Sigmoid colon (tissue), 6 donors: ENCODE measurements at regions not wholly inside any gene's neighbourhood (a gene's known extent, or its start where the extent isn't known, plus 50 kb on each side); places are given as distances from the start of the nearest gene placed in this dataset.

Source experiments
- DNase-seq: peaks from one replicate; pipeline ENCODE4 v3.0.0-alpha.2; 2019
- H3K27ac ChIP-seq, 4 donors: fragments of 200-600 bp; sonication (generic); one replicate each; pipeline ENCODE4 v1.5.1; 2016 to 2019; ENCODE audit warnings: mild to moderate bottlenecking in 1 of 4
- H3K27me3 ChIP-seq, 3 donors: fragments of 200-600 bp; sonication (generic); one replicate each; pipeline ENCODE4 v1.5.1; 2019; ENCODE audit warnings: mild to moderate bottlenecking in 1 of 3
- H3K36me3 ChIP-seq, 4 donors: fragments of 200-600 bp; sonication (generic); one replicate each; pipeline ENCODE4 v1.5.1; 2016 to 2019
- H3K4me1 ChIP-seq, 4 donors: fragments of 200-600 bp; sonication (generic); one replicate each; pipeline ENCODE4 v1.5.1; 2017 to 2019
- H3K4me3 ChIP-seq, 4 donors: fragments of 200-600 bp; sonication (generic); one replicate each; pipeline ENCODE4 v1.5.1; 2017 to 2019; ENCODE audit warnings: mild to moderate bottlenecking in 2 of 4, moderate library complexity in 1 of 4
- H3K9me3 ChIP-seq, 4 donors: fragments of 200-600 bp in 3 of 4; sonication (generic) in 3 of 4; one replicate each; pipeline versions ENCODE4 v1.5.1 to v1.6.1; 2013 to 2019
- EP300 ChIP-seq, 4 donors: sonication (generic); formaldehyde crosslinking; IDR thresholded peaks; one replicate each; pipeline ENCODE4 v1.6.1; 2017; ENCODE audit warnings: antibody characterized with exemption in 4 of 4
- POLR2A ChIP-seq, 2 donors: fragments of 450-650 bp; IDR thresholded peaks; one replicate each; pipeline ENCODE4 v1.6.1; 2016; ENCODE audit warnings: antibody characterized with exemption in 2 of 2, mild to moderate bottlenecking in 2 of 2, moderate library complexity in 2 of 2
- POLR2AphosphoS5 ChIP-seq, 4 donors: sonication (generic); formaldehyde crosslinking; IDR thresholded peaks; one replicate each; pipeline ENCODE4 v1.6.1; 2017; ENCODE audit warnings: antibody characterized with exemption in 4 of 4
- WGBS, 2 donors: extraction: QIAGEN DNeasy Blood & Tissue Kit; methylation state at CpG; one replicate each; pipeline ENCODE4 v1.1.7; 2013; 5-methylcytosine and 5-hydroxymethylcytosine counted together
- intact Hi-C: fragments of 100-400 bp; cut with DNase I; formaldehyde crosslinking; loops from one replicate; pipeline ENCODE4 v1.15.1; 2023
- TF ChIP-seq, protein P1 (sequence below), 4 experiments: fragments of 450-650 bp in 3 of 4; fragments of 200-600 bp in 1 of 4; IDR thresholded peaks; one replicate each; pipeline ENCODE4 v1.5.1; 2016 to 2019; ENCODE audit warnings: antibody characterized with exemption in 4 of 4, mild to moderate bottlenecking in 3 of 4, moderate library complexity in 2 of 4
- donor health status: healthy with polysubstance abuse.
- donor health status: healthy.

DNA sequence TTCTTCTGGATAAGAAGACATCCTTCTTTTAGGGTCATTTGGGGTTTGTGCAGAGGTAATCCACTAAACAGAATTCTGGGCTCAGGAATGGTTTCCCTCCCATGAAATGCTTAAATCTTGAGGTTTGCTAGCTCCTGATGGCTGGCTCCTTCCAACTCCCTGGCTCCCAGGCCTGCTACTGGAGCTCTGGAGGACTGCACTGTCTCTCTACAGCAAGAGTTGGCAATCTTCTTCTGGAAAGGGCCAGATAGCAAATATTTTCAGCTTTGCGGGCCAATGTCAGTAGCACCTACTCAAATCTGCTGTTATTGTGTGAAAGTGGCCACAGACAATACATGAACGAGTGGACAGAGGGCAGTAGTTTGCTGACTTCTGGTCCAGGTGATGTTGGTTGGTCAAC, 174.2 kb upstream of the CTBP2 start:
- H3K27ac ChIP-seq = no peak overlapping the region
- no peak for TF ChIP-seq POLR2AphosphoS5 (IDR thresholded peaks at IDR 0.05)
- no peaks in the 10 kb centered on the region for H3K9me3 ChIP-seq
- no peaks in the 10 kb centered on the region for H3K4me1 ChIP-seq
- 92 to 93% methylated on average over 2 of the region's 2 CpGs for WGBS, 2 donors
- intact Hi-C loops = no loop called here
- no peaks in the 10 kb centered on the region for H3K36me3 ChIP-seq
- no peak overlapping the region for H3K4me3 ChIP-seq
- H3K27me3 ChIP-seq = no peaks in the 10 kb centered on the region
- DNase-seq = no peak

GRCh38 chr10:125333769-125334168, 173.4 kb upstream of the CTBP2 start:
- Histone ChIP-seq H3K4me3 (no peak overlapping the region), H3K9me3 (no peaks in the 10 kb centered on the region), H3K27me3 (no peaks in the 10 kb centered on the region), H3K27ac (no peak overlapping the region), H3K4me1 (no peaks in the 10 kb centered on the region), H3K36me3 (no peaks in the 10 kb centered on the region)
- TF ChIP-seq, protein P1, sequence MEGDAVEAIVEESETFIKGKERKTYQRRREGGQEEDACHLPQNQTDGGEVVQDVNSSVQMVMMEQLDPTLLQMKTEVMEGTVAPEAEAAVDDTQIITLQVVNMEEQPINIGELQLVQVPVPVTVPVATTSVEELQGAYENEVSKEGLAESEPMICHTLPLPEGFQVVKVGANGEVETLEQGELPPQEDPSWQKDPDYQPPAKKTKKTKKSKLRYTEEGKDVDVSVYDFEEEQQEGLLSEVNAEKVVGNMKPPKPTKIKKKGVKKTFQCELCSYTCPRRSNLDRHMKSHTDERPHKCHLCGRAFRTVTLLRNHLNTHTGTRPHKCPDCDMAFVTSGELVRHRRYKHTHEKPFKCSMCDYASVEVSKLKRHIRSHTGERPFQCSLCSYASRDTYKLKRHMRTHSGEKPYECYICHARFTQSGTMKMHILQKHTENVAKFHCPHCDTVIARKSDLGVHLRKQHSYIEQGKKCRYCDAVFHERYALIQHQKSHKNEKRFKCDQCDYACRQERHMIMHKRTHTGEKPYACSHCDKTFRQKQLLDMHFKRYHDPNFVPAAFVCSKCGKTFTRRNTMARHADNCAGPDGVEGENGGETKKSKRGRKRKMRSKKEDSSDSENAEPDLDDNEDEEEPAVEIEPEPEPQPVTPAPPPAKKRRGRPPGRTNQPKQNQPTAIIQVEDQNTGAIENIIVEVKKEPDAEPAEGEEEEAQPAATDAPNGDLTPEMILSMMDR (IDR thresholded peaks at IDR 0.05) = no peak
- no peak for TF ChIP-seq POLR2AphosphoS5 (IDR thresholded peaks at IDR 0.05)
- DNase-seq = no peak
- intact Hi-C loops = no loop called here
- WGBS, 2 donors = 92 to 95% methylated on average over 1 of the region's 1 CpG

DNA sequence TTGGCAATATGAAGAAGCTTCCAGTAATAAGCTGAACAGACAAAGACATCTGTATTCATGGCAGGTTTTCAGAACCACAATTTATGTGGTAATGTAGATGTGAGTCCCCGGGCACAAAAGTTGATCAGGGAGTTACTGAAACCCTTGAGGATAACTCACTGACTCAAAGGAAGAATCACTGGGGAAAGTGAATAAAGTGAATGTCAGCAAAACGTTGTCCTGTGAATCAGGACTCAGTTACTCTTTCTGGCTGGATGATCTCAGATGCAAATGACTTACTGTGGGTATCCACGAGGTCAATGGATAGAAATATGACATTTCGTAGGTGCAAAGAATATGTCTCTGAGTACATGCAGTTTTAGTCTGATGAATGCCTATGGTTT, 172.8 kb upstream of the CTBP2 start:
- Histone ChIP-seq H3K27ac (no peak overlapping the region), H3K4me1 (no peaks in the 10 kb centered on the region), H3K4me3 (no peak overlapping the region), H3K9me3 (no peaks in the 10 kb centered on the region), H3K36me3 (no peaks in the 10 kb centered on the region), H3K27me3 (no peaks in the 10 kb centered on the region)
- no peak for DNase-seq
- 70 to 75% methylated on average over 4 of the region's 4 CpGs for WGBS, 2 donors
- intact Hi-C loops = no loop called here
- TF ChIP-seq EP300 (IDR thresholded peaks at IDR 0.05) (no peak), POLR2A (IDR thresholded peaks at IDR 0.05) (no peak), POLR2AphosphoS5 (IDR thresholded peaks at IDR 0.05) (no peak)
- TF ChIP-seq, protein P1 (IDR thresholded peaks at IDR 0.05) = no peak

- H3K9me3 ChIP-seq = no peaks in the 10 kb centered on the region
- no peaks in the 10 kb centered on the region for H3K4me1 ChIP-seq
- no peak overlapping the region for H3K27ac ChIP-seq
- no peaks in the 10 kb centered on the region for H3K27me3 ChIP-seq
- intact Hi-C loops = no loop called here
- TF ChIP-seq POLR2A (IDR thresholded peaks at IDR 0.05) = no peak
- TF ChIP-seq EP300 (IDR thresholded peaks at IDR 0.05) = no peak
- TF ChIP-seq, protein P1 (IDR thresholded peaks at IDR 0.05) = no peak
- no peak for TF ChIP-seq POLR2AphosphoS5 (IDR thresholded peaks at IDR 0.05)
- no peaks in the 10 kb centered on the region for H3K36me3 ChIP-seq
- no peak overlapping the region for H3K4me3 ChIP-seq
- 89 to 92% methylated on average over 6 of the region's 6 CpGs for WGBS, 2 donors
- no peak for DNase-seq
Measured at GRCh38 chr10:125332548-125333208, 172.3 kb upstream of the CTBP2 start.

GRCh38 chr10:125331056-125331455, 170.7 kb upstream of the CTBP2 start:
- H3K9me3 ChIP-seq = no peaks in the 10 kb centered on the region
- TF ChIP-seq, protein P1 (IDR thresholded peaks at IDR 0.05) = no peak
- no peak for TF ChIP-seq POLR2A (IDR thresholded peaks at IDR 0.05)
- no peak for TF ChIP-seq EP300 (IDR thresholded peaks at IDR 0.05)
- TF ChIP-seq POLR2AphosphoS5 (IDR thresholded peaks at IDR 0.05) = no peak
- H3K27ac ChIP-seq = no peak overlapping the region
- whole genome bisulfite sequencing, 2 donors = 93 to 96% methylated on average over 7 of the region's 7 CpGs
- no peaks in the 10 kb centered on the region for H3K4me1 ChIP-seq
- intact Hi-C loops = no loop called here
- DNase-seq = no peak
- H3K4me3 ChIP-seq = no peak overlapping the region
- no peaks in the 10 kb centered on the region for H3K27me3 ChIP-seq
- H3K36me3 ChIP-seq = no peaks in the 10 kb centered on the region
